IMR-90 (cell line): ENCODE measurements at regions not wholly inside any gene's neighbourhood (a gene's known extent, or its start where the extent isn't known, plus 50 kb on each side); places are given as distances from the start of the nearest gene placed in this dataset.

Source experiments
- BHLHE40 ChIP-seq: fragments of 150-350 bp; IDR thresholded peaks from 2 replicates; pipeline ENCODE4 v1.6.1; 2016; ENCODE audit warnings: mild to moderate bottlenecking, low read depth, low read length
- CTCF ChIP-seq: conservative IDR thresholded peaks from 2 replicates; pipeline ENCODE4 v1.5.1; 2012; ENCODE audit warnings: mild to moderate bottlenecking, low read depth, low read length, improper control_type of control experiment
- ELK1 ChIP-seq: fragments of 150-350 bp; IDR thresholded peaks from 2 replicates; pipeline ENCODE4 v1.6.1; 2016; ENCODE audit warnings: low read depth, mild to moderate bottlenecking, low read length, moderate library complexity, borderline replicate concordance
- MXI1 ChIP-seq: IDR thresholded peaks from 2 replicates; pipeline ENCODE4 v1.6.1; 2012; ENCODE audit warnings: low read depth, mild to moderate bottlenecking, low read length, moderate library complexity, borderline replicate concordance
- POLR2A ChIP-seq: IDR thresholded peaks from 2 replicates; pipeline ENCODE4 v1.6.1; 2012; ENCODE audit warnings: mild to moderate bottlenecking, low read depth, low read length
- RAD21 ChIP-seq: IDR thresholded peaks from 2 replicates; pipeline ENCODE4 v1.6.1; 2012; ENCODE audit warnings: low read length, improper control_type of control experiment
- USF2 ChIP-seq: fragments of 150-350 bp; IDR thresholded peaks from 2 replicates; pipeline ENCODE4 v1.6.1; 2017; ENCODE audit warnings: mild to moderate bottlenecking, antibody characterized with exemption, low read length, low read depth

- TF ChIP-seq CTCF (no peak), POLR2A (no peak), RAD21 (no peak), MXI1 (no peak), USF2 (no peak), BHLHE40 (no peak), ELK1 (no peak)
Observed at GRCh38 chr3:124671106-124671505, 59.1 kb upstream of the UMPS start.
